GM23338 (cell line): ENCODE measurements at regions not wholly inside any gene's neighbourhood (a gene's known extent, or its start where the extent isn't known, plus 50 kb on each side); places are given as distances from the start of the nearest gene placed in this dataset.

Experiments
- CREB1 ChIP-seq: fragments of 250-450 bp; sonication (Bioruptor Pico); IDR thresholded peaks from 2 replicates; pipeline ENCODE4 v1.5.0; 2020; ENCODE audit warnings: low read depth, mild to moderate bottlenecking, moderate library complexity
- CTCF ChIP-seq, 2 experiments: fragments of 200-600 bp in 1 of 2; sonication (generic) in 1 of 2; conservative IDR thresholded peaks; 2 replicates each; pipeline versions ENCODE4 v1.5.1 to v1.6.1; 2016 to 2017; ENCODE audit warnings: antibody characterized with exemption in 2 of 2, low read depth in 2 of 2, mild to moderate bottlenecking in 2 of 2, moderate library complexity in 1 of 2
- ETS1 ChIP-seq: IDR thresholded peaks from 2 replicates; pipeline ENCODE4 v1.6.1; 2016; ENCODE audit warnings: antibody characterized with exemption
- EZH2 ChIP-seq: fragments of 200-600 bp; sonication (generic); IDR thresholded peaks from one replicate; pipeline ENCODE4 v1.8.0; 2017; ENCODE audit warnings: antibody characterized with exemption, mild to moderate bottlenecking, low read depth; ENCODE audit not compliant: unreplicated experiment
- EZH2phosphoT487 ChIP-seq: fragments of 200-600 bp; sonication (generic); IDR thresholded peaks from one replicate; pipeline ENCODE4 v1.8.1; 2018; ENCODE audit warnings: antibody characterized with exemption; ENCODE audit not compliant: unreplicated experiment
- JUNB ChIP-seq: IDR thresholded peaks from one replicate; pipeline ENCODE4 v1.6.1; 2016; ENCODE audit warnings: antibody characterized with exemption; ENCODE audit not compliant: unreplicated experiment
- NANOG ChIP-seq: IDR thresholded peaks from 2 replicates; pipeline ENCODE4 v1.6.1; 2016; ENCODE audit warnings: antibody characterized with exemption, borderline replicate concordance
- POLR2AphosphoS5 ChIP-seq: IDR thresholded peaks from 2 replicates; pipeline ENCODE4 v1.6.1; 2016; ENCODE audit warnings: antibody characterized with exemption, low read depth
- REST ChIP-seq: IDR thresholded peaks from one replicate; pipeline ENCODE4 v1.6.1; 2018; ENCODE audit warnings: antibody characterized with exemption; ENCODE audit not compliant: unreplicated experiment
- STAT1 ChIP-seq: IDR thresholded peaks from one replicate; pipeline ENCODE4 v1.6.1; 2016; ENCODE audit warnings: antibody characterized with exemption; ENCODE audit not compliant: unreplicated experiment
- ZNF114 ChIP-seq: fragments of 250-450 bp; sonication (Bioruptor Pico); IDR thresholded peaks from 2 replicates; pipeline ENCODE4 v1.5.0; 2020; ENCODE audit warnings: mild to moderate bottlenecking, moderate library complexity
- ZNF331 ChIP-seq: fragments of 250-450 bp; sonication (Bioruptor Pico); IDR thresholded peaks from 2 replicates; pipeline ENCODE4 v1.5.0; 2020; ENCODE audit warnings: low read depth, mild to moderate bottlenecking, moderate library complexity
- ZNF462 ChIP-seq: fragments of 250-450 bp; sonication (Bioruptor Pico); IDR thresholded peaks from 2 replicates; pipeline ENCODE4 v1.5.0; 2020; ENCODE audit warnings: mild to moderate bottlenecking, moderate library complexity

- TF ChIP-seq CTCF (conservative IDR thresholded peaks at IDR 0.05; ENCODE audit: low read depth in 2 of 2) (no peak), POLR2AphosphoS5 (no peak), EZH2phosphoT487 (no peak), CREB1 (CRISPR knock-in tag) (no peak), REST (no peak), EZH2 (no peak), ZNF114 (CRISPR knock-in tag) (no peak), JUNB (no peak), STAT1 (no peak), ETS1 (no peak), NANOG (no peak), ZNF331 (CRISPR knock-in tag) (no peak), ZNF462 (no peak)
These were observed 1083.5 kb upstream of the TENM4 start for GRCh38 chr11:80524349-80524748.
